MM.1S (cell line): ENCODE measurements at regions not wholly inside any gene's neighbourhood (a gene's known extent, or its start where the extent isn't known, plus 50 kb on each side); places are given as distances from the start of the nearest gene placed in this dataset.

ENCODE experiments used
- CTCF ChIP-seq: fragments of 300-600 bp; sonication (generic); IDR thresholded peaks from 2 replicates; pipeline ENCODE4 v1.5.1; 2016; ENCODE audit warnings: antibody characterized with exemption, low read length, mixed read lengths
- EZH2 ChIP-seq: fragments of 300-600 bp; sonication (generic); optimal IDR thresholded peaks from 2 replicates; pipeline ENCODE3; 2017; ENCODE audit warnings: low read depth, mild to moderate bottlenecking, antibody characterized with exemption, low read length, mixed read lengths

- TF ChIP-seq CTCF (no peak), EZH2 (no peak)
Observed at GRCh38 chr3:186411994-186412393, 50.0 kb upstream of the DGKG start.
